Endothelial cell of umbilical vein (primary cell): ENCODE measurements at regions not wholly inside any gene's neighbourhood (a gene's known extent, or its start where the extent isn't known, plus 50 kb on each side); places are given as distances from the start of the nearest gene placed in this dataset.

Source experiments
- BruUV-seq: library from RNA; stranded (reverse); fragments of 400-500 nt; replicated peaks from 2 replicates; lab custom pipeline; 2021; lab: Mats Ljungman, UMichigan
- CTCF ChIA-PET: fragments of 300-600, 350-600 bp; sonication (Branson Sonifier 250); formaldehyde crosslinking; loops from one replicate; lab custom pipeline; 2021; ENCODE audit warnings: antibody characterized with exemption, inconsistent platforms; lab: Charles Lee
- POLR2A ChIA-PET: fragments of 300-600, 350-600 bp; sonication (Branson Sonifier 250); formaldehyde crosslinking; loops from one replicate; lab custom pipeline; 2021; ENCODE audit warnings: antibody characterized with exemption, inconsistent platforms; lab: Charles Lee
- DNase-seq: peaks from one replicate; pipeline ENCODE4 v3.0.0-alpha.2; 2011; ENCODE audit warnings: low read depth, low spot score
- FAIRE-seq: peaks from 2 replicates; lab custom pipeline; 2011; peaks lifted over from hg19 to GRCh38; lab: Jason Lieb, UNC
- H2AFZ ChIP-seq: 2 replicates; pipeline ENCODE4 v1.6.0; 2012; ENCODE audit warnings: low read depth, low read length, control low read depth, inconsistent platforms
- H3K27ac ChIP-seq: 2 replicates; pipeline ENCODE4 v1.5.1; 2011; ENCODE audit warnings: low read depth, mild to moderate bottlenecking, control low read depth, low read length, moderate library complexity; ENCODE audit not compliant: insufficient read depth
- H3K27me3 ChIP-seq, 2 experiments: 2 replicates each; pipeline versions ENCODE4 v1.6.0 to v1.6.1; 2011; ENCODE audit warnings: low read length in 2 of 2, mixed read lengths in 1 of 2; ENCODE audit not compliant: control insufficient read depth in 2 of 2, insufficient read depth in 2 of 2
- H3K36me3 ChIP-seq, 2 experiments: 2 replicates in 1 of 2; 3 replicates in 1 of 2; pipeline ENCODE4 v1.5.1; 2011; ENCODE audit warnings: low read length in 2 of 2, mild to moderate bottlenecking in 1 of 2, moderate library complexity in 1 of 2; ENCODE audit not compliant: control insufficient read depth in 2 of 2, insufficient read depth in 2 of 2; ENCODE audit errors: extremely low read depth in 1 of 2
- H3K4me1 ChIP-seq: 3 replicates; pipeline ENCODE4 v1.5.1; 2011; ENCODE audit warnings: mild to moderate bottlenecking, low read length; ENCODE audit not compliant: control insufficient read depth, insufficient read depth; ENCODE audit errors: extremely low read depth
- H3K4me2 ChIP-seq: 2 replicates; pipeline ENCODE4 v1.6.1; 2011; ENCODE audit warnings: low read length, control low read depth, mixed read lengths; ENCODE audit not compliant: insufficient read depth
- H3K4me3 ChIP-seq, 3 experiments: fragments of 200-600 bp in 1 of 3; sonication (generic), shearing (Covaris generic) in 1 of 3; replicated peaks in 1 of 3; 2 replicates each; pipeline ENCODE4 v1.5.1; 2011 to 2016; ENCODE audit warnings: control low read depth in 3 of 3, low read length in 3 of 3, mild to moderate bottlenecking in 2 of 3, inconsistent platforms in 1 of 3, low read depth in 1 of 3, moderate library complexity in 1 of 3; ENCODE audit not compliant: insufficient read depth in 1 of 3
- H3K79me2 ChIP-seq: 2 replicates; pipeline ENCODE4 v1.6.0; 2012; ENCODE audit warnings: low read length, inconsistent platforms; ENCODE audit not compliant: control insufficient read depth, insufficient read depth
- H3K9ac ChIP-seq: replicated peaks from 2 replicates; pipeline ENCODE3; 2011; ENCODE audit warnings: low read length, control low read depth; ENCODE audit not compliant: insufficient read depth; ENCODE audit errors: extremely low read depth
- H3K9me1 ChIP-seq: replicated peaks from 3 replicates; pipeline ENCODE4 v1.6.0; 2011; ENCODE audit warnings: mild to moderate bottlenecking, low read length; ENCODE audit not compliant: control insufficient read depth, insufficient read depth; ENCODE audit errors: extremely low read depth
- H3K9me3 ChIP-seq: replicated peaks from 2 replicates; pipeline ENCODE4 v1.5.1; 2012; ENCODE audit warnings: low read length, inconsistent platforms; ENCODE audit not compliant: control insufficient read depth, insufficient read depth
- H4K20me1 ChIP-seq: replicated peaks from 2 replicates; pipeline ENCODE3; 2011; ENCODE audit warnings: mild to moderate bottlenecking, low read length; ENCODE audit not compliant: control insufficient read depth, insufficient read depth; ENCODE audit errors: extremely low read depth
- CTCF ChIP-seq, 2 donors: IDR thresholded peaks; 1 replicate in 1 of 2; 2 replicates in 1 of 2; pipeline ENCODE4 v1.5.1; 2011; ENCODE audit warnings: low read length in 2 of 2, mild to moderate bottlenecking in 2 of 2, moderate library complexity in 2 of 2, control low read depth in 1 of 2, inconsistent platforms in 1 of 2, low read depth in 1 of 2; ENCODE audit not compliant: insufficient read depth in 1 of 2; ENCODE audit errors: extremely low read depth in 1 of 2
- EZH2 ChIP-seq: IDR thresholded peaks from 2 replicates; pipeline ENCODE4 v1.6.1; 2012; ENCODE audit warnings: borderline replicate concordance, low read depth, mild to moderate bottlenecking, moderate library complexity, low read length, inconsistent platforms; ENCODE audit not compliant: severe bottlenecking
- FOS ChIP-seq: IDR thresholded peaks from 2 replicates; pipeline ENCODE4 v1.6.1; 2011; ENCODE audit warnings: mild to moderate bottlenecking, low read length, moderate library complexity, borderline replicate concordance; ENCODE audit not compliant: insufficient read depth
- JUN ChIP-seq: IDR thresholded peaks from 2 replicates; pipeline ENCODE4 v1.6.1; 2011; ENCODE audit warnings: borderline replicate concordance, low read depth; ENCODE audit not compliant: insufficient read length, insufficient read depth
- MYC ChIP-seq: IDR thresholded peaks from one replicate; pipeline ENCODE4 v1.6.1; 2011; ENCODE audit warnings: mild to moderate bottlenecking, low read depth, low read length
- POLR2AphosphoS5 ChIP-seq: IDR thresholded peaks from 2 replicates; pipeline ENCODE4 v1.6.1; 2012; ENCODE audit warnings: low read depth, mild to moderate bottlenecking, control low read depth, low read length, moderate library complexity; ENCODE audit not compliant: insufficient read depth
- dilution Hi-C: fragments of 300-500 bp; cut with MboI; formaldehyde crosslinking; loops from one replicate; pipeline ENCODE4 v1.15.0; 2019; ENCODE audit warnings: low sequenced_read_pairs; ENCODE audit not compliant: extremely low pct_ligation_motif_present
- intact Hi-C: fragments of 100-400 bp; cut with micrococcal nuclease; formaldehyde crosslinking; loops from one replicate; pipeline ENCODE4 v1.10.0; 2022

GRCh38 chr13:69324090-69324886, 783.3 kb upstream of the ATXN8OS start:
- Histone ChIP-seq H3K9ac (no peak overlapping the region), H3K9me1 (no peaks in the 10 kb centered on the region), H3K27me3 (no peaks in the 10 kb centered on the region), H2AFZ (no peak overlapping the region), H3K4me1 (no peaks in the 10 kb centered on the region), H3K4me3 (no peak overlapping the region), H3K79me2 (no peaks in the 10 kb centered on the region), H3K4me2 (no peak overlapping the region), H4K20me1 (no peaks in the 10 kb centered on the region), H3K27ac (no peak overlapping the region), H3K36me3 (no peaks in the 10 kb centered on the region), H3K9me3 (no peaks in the 10 kb centered on the region)
- FAIRE-seq (no peak), DNase-seq (no peak)
- POLR2A ChIA-PET: no interaction called here
- no TSS peak for BruUV-seq
- dilution Hi-C loops: no loop called here
- CTCF ChIA-PET: no interaction called here
- intact Hi-C loops: loop anchor here (1.0 to 10.0 kb wide), 3 partner anchors 399 to 1587 kb away; no protein-coding TSS in a partner anchor
- TF ChIP-seq FOS (no peak), POLR2AphosphoS5 (no peak), JUN (no peak), CTCF (IDR thresholded peaks at IDR 0.05; ENCODE audit: extremely low read depth in 1 of 2, insufficient read depth in 1 of 2, low read depth in 1 of 2, low read length in 2 of 2) (no peak), EZH2 (no peak), MYC (no peak)
